ENCODE measurements at regions not wholly inside any gene's neighbourhood (a gene's known extent, or its start where the extent isn't known, plus 50 kb on each side); places are given as distances from the start of the nearest gene placed in this dataset.
"Not testable (repeated sequence)": the region's sequence is repeated elsewhere in the genome, so short reads cannot be mapped to it uniquely, and the experiment has no call there.

DNA sequence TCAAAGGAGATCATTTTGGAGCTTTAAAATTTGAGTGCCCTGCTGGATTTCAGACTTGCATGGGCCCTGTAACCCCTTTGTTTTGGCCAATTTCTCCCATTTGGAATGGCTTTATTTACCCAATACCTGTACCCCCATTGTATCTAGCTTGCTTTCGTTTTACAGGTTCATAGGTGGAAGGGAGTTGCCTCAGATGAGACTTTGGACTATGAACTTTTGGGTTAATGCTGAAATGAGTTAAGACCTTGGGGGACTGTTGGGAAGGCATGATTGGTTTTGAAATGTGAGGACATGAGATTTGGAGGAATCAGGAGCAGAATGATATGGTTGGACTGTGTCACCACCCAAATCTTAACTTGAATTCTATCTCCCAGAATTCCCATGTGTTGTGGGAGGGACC lies 250.6 kb downstream of the MFSD1 start:
- H3K27me3 ChIP-seq (ENCODE audit: control insufficient read depth in 2 of 2, insufficient read depth in 1 of 2, low read length in 1 of 2); DNase-seq (ENCODE audit: low read depth in 6 of 9, low spot score in 9 of 9); H3K36me3 ChIP-seq (ENCODE audit: control insufficient read depth in 2 of 2, insufficient read depth in 2 of 2, low read length in 1 of 2); H3K4me3 ChIP-seq (ENCODE audit: low read length in 2 of 2); H3K27ac ChIP-seq (ENCODE audit: low read depth in 1 of 2, low read length in 1 of 2); H3K9me3 ChIP-seq (ENCODE audit: control insufficient read depth in 2 of 2, insufficient read depth in 1 of 2, low read length in 1 of 2); H3K4me1 ChIP-seq (ENCODE audit: control insufficient read depth in 2 of 2, insufficient read depth in 2 of 2, low read length in 2 of 2): not testable (repeated sequence)
- 88% methylated on average over 1 of the region's 1 CpG for WGBS

DNA sequence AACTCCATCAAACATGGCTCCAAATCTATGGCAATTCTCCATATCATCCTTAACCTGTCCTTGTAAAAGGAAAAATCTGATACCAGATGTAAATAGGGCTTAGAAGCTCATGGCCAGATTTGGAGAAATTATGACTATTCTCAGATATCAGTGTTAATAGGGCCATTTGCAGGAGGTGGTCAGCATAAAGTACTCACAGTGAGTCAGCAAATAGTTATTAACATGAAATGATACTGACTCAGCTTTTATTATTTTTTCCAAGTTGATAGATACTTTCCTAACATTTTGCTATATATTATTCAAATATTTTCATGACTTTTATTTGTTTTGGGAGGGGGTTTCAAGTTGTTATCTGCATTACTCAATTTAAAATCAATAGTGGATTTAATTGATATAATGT lies 255.8 kb downstream of the MFSD1 start:
- H3K4me3 ChIP-seq (ENCODE audit: low read length in 2 of 2): no peak overlapping the region
- no peaks in the 10 kb centered on the region for H3K36me3 ChIP-seq (ENCODE audit: control insufficient read depth in 2 of 2, insufficient read depth in 2 of 2, low read length in 1 of 2)
- H3K9me3 ChIP-seq (ENCODE audit: control insufficient read depth in 2 of 2, insufficient read depth in 1 of 2, low read length in 1 of 2): no peaks in the 10 kb centered on the region
- no peaks in the 10 kb centered on the region for H3K4me1 ChIP-seq (ENCODE audit: control insufficient read depth in 2 of 2, insufficient read depth in 2 of 2, low read length in 2 of 2)
- DNase-seq (ENCODE audit: low read depth in 6 of 9, low spot score in 9 of 9): no peak
- no peak overlapping the region for H3K27ac ChIP-seq (ENCODE audit: low read depth in 1 of 2, low read length in 1 of 2)
- H3K27me3 ChIP-seq (ENCODE audit: control insufficient read depth in 2 of 2, insufficient read depth in 1 of 2, low read length in 1 of 2): no peaks in the 10 kb centered on the region

DNA sequence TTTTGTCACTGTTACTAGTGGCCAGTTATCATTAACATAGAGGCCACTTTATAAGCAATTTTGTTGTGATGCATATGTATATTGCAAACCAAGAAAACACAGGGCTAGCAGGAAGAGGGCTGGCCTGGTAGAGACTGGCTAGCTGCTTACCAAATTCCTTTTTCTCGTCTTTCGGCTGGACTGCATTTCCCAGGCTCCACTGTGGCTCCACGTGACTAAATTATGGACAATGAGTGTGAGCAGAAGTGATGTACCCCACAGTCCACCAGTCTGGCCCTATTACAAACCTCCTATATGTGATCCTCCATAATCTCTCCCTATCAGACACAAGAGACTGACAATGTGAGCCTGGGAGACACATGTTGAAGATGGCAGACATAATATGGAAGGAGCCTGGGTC lies 257.0 kb downstream of the MFSD1 start:
- Histone ChIP-seq H3K4me3 (ENCODE audit: low read length in 2 of 2) (no peak overlapping the region), H3K9me3 (ENCODE audit: control insufficient read depth in 2 of 2, insufficient read depth in 1 of 2, low read length in 1 of 2) (no peaks in the 10 kb centered on the region), H3K27ac (ENCODE audit: low read depth in 1 of 2, low read length in 1 of 2) (no peak overlapping the region), H3K36me3 (ENCODE audit: control insufficient read depth in 2 of 2, insufficient read depth in 2 of 2, low read length in 1 of 2) (no peaks in the 10 kb centered on the region), H3K4me1 (ENCODE audit: control insufficient read depth in 2 of 2, insufficient read depth in 2 of 2, low read length in 2 of 2) (no peaks in the 10 kb centered on the region), H3K27me3 (ENCODE audit: control insufficient read depth in 2 of 2, insufficient read depth in 1 of 2, low read length in 1 of 2) (no peaks in the 10 kb centered on the region)
- WGBS: 90% methylated on average over 3 of the region's 3 CpGs
- DNase-seq (ENCODE audit: low read depth in 6 of 9, low spot score in 9 of 9): no peak

GRCh38 chr3:159059395-159059794 lies 257.5 kb downstream of the MFSD1 start:
- H3K36me3 ChIP-seq (ENCODE audit: control insufficient read depth in 2 of 2, insufficient read depth in 2 of 2, low read length in 1 of 2): no peaks in the 10 kb centered on the region
- 93% methylated on average over 2 of the region's 2 CpGs for WGBS

DNA sequence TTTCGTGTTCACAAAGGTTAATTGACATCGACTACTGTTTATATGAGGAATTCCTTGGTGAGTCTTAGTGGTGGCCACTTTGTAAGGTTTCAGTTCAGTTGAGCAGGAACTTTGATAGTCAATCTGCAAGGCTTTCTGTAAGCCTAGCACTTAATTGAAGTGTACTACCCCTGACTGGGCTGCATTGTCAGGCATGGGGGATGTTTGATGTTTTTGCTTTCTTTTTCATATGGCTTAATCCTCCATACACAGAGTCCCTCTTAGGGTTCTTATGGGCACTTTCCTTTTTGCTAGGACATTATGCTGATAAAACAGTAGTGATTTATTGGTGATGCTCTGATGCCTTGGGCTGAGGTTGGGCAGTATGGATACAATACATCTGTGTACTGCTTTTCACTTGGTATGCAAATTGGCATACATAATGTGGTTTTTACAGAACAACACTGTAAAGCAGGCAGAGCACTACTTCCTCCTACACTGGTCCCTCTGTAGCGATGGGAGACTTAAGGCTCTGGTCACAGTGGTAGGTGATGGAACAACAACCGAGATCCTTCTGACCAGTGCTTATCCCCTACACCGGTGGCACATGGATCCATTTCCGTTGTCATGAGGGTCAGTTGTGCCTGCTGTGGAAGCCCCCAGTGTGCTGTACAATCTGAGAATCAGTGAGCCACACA lies 261.0 kb downstream of the MFSD1 start:
- Histone ChIP-seq H3K36me3 (ENCODE audit: control insufficient read depth in 2 of 2, insufficient read depth in 2 of 2, low read length in 1 of 2) (no peaks in the 10 kb centered on the region), H3K4me3 (ENCODE audit: low read length in 2 of 2) (no peak overlapping the region), H3K4me1 (ENCODE audit: control insufficient read depth in 2 of 2, insufficient read depth in 2 of 2, low read length in 2 of 2) (no peaks in the 10 kb centered on the region), H3K27me3 (ENCODE audit: control insufficient read depth in 2 of 2, insufficient read depth in 1 of 2, low read length in 1 of 2) (no peaks in the 10 kb centered on the region), H3K27ac (ENCODE audit: low read depth in 1 of 2, low read length in 1 of 2) (no peak overlapping the region), H3K9me3 (ENCODE audit: control insufficient read depth in 2 of 2, insufficient read depth in 1 of 2, low read length in 1 of 2) (no peaks in the 10 kb centered on the region)
- DNase-seq (ENCODE audit: low read depth in 6 of 9, low spot score in 9 of 9): no peak
- 92% methylated on average over 6 of the region's 6 CpGs for WGBS

More at GRCh38 chr3:159059395-159059794, 257.5 kb downstream of the MFSD1 start:
- Histone ChIP-seq H3K27me3 (ENCODE audit: control insufficient read depth in 2 of 2, insufficient read depth in 1 of 2, low read length in 1 of 2) (no peaks in the 10 kb centered on the region), H3K9me3 (ENCODE audit: control insufficient read depth in 2 of 2, insufficient read depth in 1 of 2, low read length in 1 of 2) (no peaks in the 10 kb centered on the region), H3K27ac (ENCODE audit: low read depth in 1 of 2, low read length in 1 of 2) (no peak overlapping the region), H3K4me3 (ENCODE audit: low read length in 2 of 2) (no peak overlapping the region), H3K4me1 (ENCODE audit: control insufficient read depth in 2 of 2, insufficient read depth in 2 of 2, low read length in 2 of 2) (no peaks in the 10 kb centered on the region)
- DNase-seq (ENCODE audit: low read depth in 6 of 9, low spot score in 9 of 9): no peak

DNA sequence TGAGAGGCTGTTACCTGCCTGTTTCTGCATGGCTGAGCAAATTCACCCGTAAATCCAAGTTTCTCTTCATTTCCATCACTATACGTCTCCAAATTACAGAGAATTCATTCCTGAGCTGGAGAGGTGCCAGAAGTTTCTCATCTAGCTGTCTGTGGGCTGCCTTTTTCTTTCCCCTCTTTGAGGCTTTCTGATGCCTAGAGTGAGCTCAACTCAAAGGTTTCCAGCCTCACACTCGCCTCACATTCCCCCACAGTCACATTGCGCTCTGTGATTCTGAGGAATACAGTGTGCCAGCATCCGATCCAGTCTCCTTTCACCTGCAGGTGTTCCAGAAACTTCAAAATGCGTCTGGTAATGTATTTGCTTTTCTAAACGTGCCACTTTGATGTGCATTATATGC lies 267.2 kb downstream of the MFSD1 start, which contains the start of gene IQCJ:
IQCJ (plus strand) TSS at position 229 of the 400 bp plus-strand sequence.
- no peaks in the 10 kb centered on the region for H3K9me3 ChIP-seq (ENCODE audit: control insufficient read depth in 2 of 2, insufficient read depth in 1 of 2, low read length in 1 of 2)
- WGBS: 77% methylated on average over 7 of the region's 7 CpGs
- no peak for DNase-seq (ENCODE audit: low read depth in 6 of 9, low spot score in 9 of 9)

GRCh38 chr3:159069866-159070425 lies 268.1 kb downstream of the MFSD1 start:
- Histone ChIP-seq H3K4me3 (ENCODE audit: low read length in 2 of 2) (no peak overlapping the region), H3K4me1 (ENCODE audit: control insufficient read depth in 2 of 2, insufficient read depth in 2 of 2, low read length in 2 of 2) (no peaks in the 10 kb centered on the region), H3K27me3 (ENCODE audit: control insufficient read depth in 2 of 2, insufficient read depth in 1 of 2, low read length in 1 of 2) (no peaks in the 10 kb centered on the region), H3K9me3 (ENCODE audit: control insufficient read depth in 2 of 2, insufficient read depth in 1 of 2, low read length in 1 of 2) (no peaks in the 10 kb centered on the region), H3K27ac (ENCODE audit: low read depth in 1 of 2, low read length in 1 of 2) (no peak overlapping the region), H3K36me3 (ENCODE audit: control insufficient read depth in 2 of 2, insufficient read depth in 2 of 2, low read length in 1 of 2) (no peaks in the 10 kb centered on the region)
- no peak for DNase-seq (ENCODE audit: low read depth in 6 of 9, low spot score in 9 of 9)
- 81% methylated on average over 5 of the region's 5 CpGs for WGBS

More for the DNA sequence above, 267.2 kb downstream of the MFSD1 start, which contains the start of gene IQCJ:
- Histone ChIP-seq H3K4me3 (ENCODE audit: low read length in 2 of 2) (no peak within 1 kb of the TSS), H3K36me3 (ENCODE audit: control insufficient read depth in 2 of 2, insufficient read depth in 2 of 2, low read length in 1 of 2) (no peaks in the 10 kb centered on the region), H3K4me1 (ENCODE audit: control insufficient read depth in 2 of 2, insufficient read depth in 2 of 2, low read length in 2 of 2) (no peaks in the 10 kb centered on the region), H3K27ac (ENCODE audit: low read depth in 1 of 2, low read length in 1 of 2) (no peak within 1 kb of the TSS), H3K27me3 (ENCODE audit: control insufficient read depth in 2 of 2, insufficient read depth in 1 of 2, low read length in 1 of 2) (no peaks in the 10 kb centered on the region)

- Histone ChIP-seq H3K36me3 (ENCODE audit: control insufficient read depth in 2 of 2, insufficient read depth in 2 of 2, low read length in 1 of 2) (no peaks in the 10 kb centered on the region), H3K4me3 (ENCODE audit: low read length in 2 of 2) (no peak overlapping the region), H3K27me3 (ENCODE audit: control insufficient read depth in 2 of 2, insufficient read depth in 1 of 2, low read length in 1 of 2) (no peaks in the 10 kb centered on the region), H3K27ac (ENCODE audit: low read depth in 1 of 2, low read length in 1 of 2) (no peak overlapping the region), H3K4me1 (ENCODE audit: control insufficient read depth in 2 of 2, insufficient read depth in 2 of 2, low read length in 2 of 2) (no peaks in the 10 kb centered on the region), H3K9me3 (ENCODE audit: control insufficient read depth in 2 of 2, insufficient read depth in 1 of 2, low read length in 1 of 2) (no peaks in the 10 kb centered on the region)
- no peak for DNase-seq (ENCODE audit: low read depth in 6 of 9, low spot score in 9 of 9)
- WGBS: 82% methylated on average over 3 of the region's 3 CpGs
Observed at GRCh38 chr3:159074756-159075701, 273.2 kb downstream of the MFSD1 start.

GRCh38 chr3:159077860-159078259 lies 276.0 kb downstream of the MFSD1 start:
- DNase-seq (ENCODE audit: low read depth in 6 of 9, low spot score in 9 of 9): no peak
- no peaks in the 10 kb centered on the region for H3K27me3 ChIP-seq (ENCODE audit: control insufficient read depth in 2 of 2, insufficient read depth in 1 of 2, low read length in 1 of 2)
- H3K27ac ChIP-seq (ENCODE audit: low read depth in 1 of 2, low read length in 1 of 2): no peak overlapping the region
- H3K36me3 ChIP-seq (ENCODE audit: control insufficient read depth in 2 of 2, insufficient read depth in 2 of 2, low read length in 1 of 2): no peaks in the 10 kb centered on the region
- no peaks in the 10 kb centered on the region for H3K4me1 ChIP-seq (ENCODE audit: control insufficient read depth in 2 of 2, insufficient read depth in 2 of 2, low read length in 2 of 2)
- H3K9me3 ChIP-seq (ENCODE audit: control insufficient read depth in 2 of 2, insufficient read depth in 1 of 2, low read length in 1 of 2): no peaks in the 10 kb centered on the region
- 83% methylated on average over 2 of the region's 2 CpGs for whole genome bisulfite sequencing
- H3K4me3 ChIP-seq (ENCODE audit: low read length in 2 of 2): no peak overlapping the region

Measured in thymus (tissue), 11 donors.